ENCODE measurements at regions not wholly inside any gene's neighbourhood (a gene's known extent, or its start where the extent isn't known, plus 50 kb on each side); places are given as distances from the start of the nearest gene placed in this dataset.

DNA sequence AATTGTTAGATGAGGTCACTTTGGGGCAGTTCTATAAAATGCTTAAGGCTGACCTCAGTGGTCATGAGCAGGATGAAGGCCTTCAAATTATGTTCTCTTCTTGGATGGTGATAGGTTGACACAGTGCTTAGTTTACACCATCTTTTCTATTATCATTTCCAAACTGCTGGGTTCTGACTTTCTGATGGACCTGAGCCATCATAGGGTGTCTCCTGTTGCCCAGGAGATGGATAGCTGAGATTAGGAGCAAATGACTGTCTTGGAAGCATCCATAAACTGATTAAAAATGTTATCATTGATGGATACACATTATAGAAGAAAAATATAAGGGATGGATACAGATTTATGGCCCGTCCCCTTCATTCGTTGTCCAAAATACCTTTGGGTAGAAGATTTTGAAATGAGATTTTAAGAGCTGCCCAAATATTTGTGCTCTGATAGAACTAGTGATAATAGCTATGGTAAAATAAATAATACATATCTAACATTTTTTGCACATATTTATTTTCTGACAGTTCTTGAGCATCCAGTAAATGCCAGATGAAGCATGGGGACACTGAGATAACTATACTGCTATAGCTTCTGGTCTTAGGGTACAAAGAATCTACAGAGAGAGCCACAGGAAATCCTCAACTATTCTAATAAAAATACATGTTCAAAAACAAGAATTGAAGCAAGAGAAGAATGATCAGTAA is 839.4 kb upstream of the LCORL start:
- Histone ChIP-seq H3K9me3 (ENCODE audit: control insufficient read depth in 2 of 2, low read length in 2 of 2) (no peaks in the 10 kb centered on the region), H3K9ac (ENCODE audit: low read length in 2 of 2) (no peak overlapping the region), H3K27me3 (ENCODE audit: control insufficient read depth in 1 of 2, insufficient read depth in 2 of 2, low read length in 2 of 2) (no peaks in the 10 kb centered on the region), H3K27ac (ENCODE audit: low read length) (no peak overlapping the region), H3K36me3 (ENCODE audit: control insufficient read depth in 2 of 2, insufficient read depth in 2 of 2, low read length in 2 of 2) (no peaks in the 10 kb centered on the region), H3K4me3 (ENCODE audit: low read length in 2 of 2) (no peak overlapping the region), H3K4me1 (ENCODE audit: control insufficient read depth, insufficient read depth, low read length) (no peaks in the 10 kb centered on the region)

DNA sequence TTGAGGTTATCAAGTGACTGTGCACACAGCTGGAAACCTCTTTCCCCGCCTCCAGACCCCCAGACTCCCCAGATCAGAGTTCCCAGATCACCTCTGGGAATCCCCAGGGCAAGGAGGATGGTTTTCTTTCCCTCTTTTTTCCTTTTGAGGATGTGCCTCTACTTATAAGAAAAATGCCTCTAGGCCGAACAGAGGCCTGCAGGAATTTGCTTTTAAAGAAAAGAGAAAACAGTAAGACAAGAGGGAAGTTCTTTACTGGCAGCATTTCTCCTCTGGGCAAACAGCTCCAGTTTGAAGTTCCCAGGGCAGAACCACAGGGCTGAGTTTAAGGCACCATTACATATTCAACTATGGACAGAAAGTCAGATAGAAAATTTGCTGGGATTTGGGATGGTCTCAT is 837.9 kb upstream of the LCORL start:
- no peak overlapping the region for H3K27ac ChIP-seq (ENCODE audit: low read length)
- no peaks in the 10 kb centered on the region for H3K4me1 ChIP-seq (ENCODE audit: control insufficient read depth, insufficient read depth, low read length)
- H3K36me3 ChIP-seq (ENCODE audit: control insufficient read depth in 2 of 2, insufficient read depth in 2 of 2, low read length in 2 of 2), result no peaks in the 10 kb centered on the region
- H3K9me3 ChIP-seq (ENCODE audit: control insufficient read depth in 2 of 2, low read length in 2 of 2), result no peaks in the 10 kb centered on the region
- no peak overlapping the region for H3K9ac ChIP-seq (ENCODE audit: low read length in 2 of 2)
- H3K27me3 ChIP-seq (ENCODE audit: control insufficient read depth in 1 of 2, insufficient read depth in 2 of 2, low read length in 2 of 2), result no peaks in the 10 kb centered on the region
- no peak overlapping the region for H3K4me3 ChIP-seq (ENCODE audit: low read length in 2 of 2)

DNA sequence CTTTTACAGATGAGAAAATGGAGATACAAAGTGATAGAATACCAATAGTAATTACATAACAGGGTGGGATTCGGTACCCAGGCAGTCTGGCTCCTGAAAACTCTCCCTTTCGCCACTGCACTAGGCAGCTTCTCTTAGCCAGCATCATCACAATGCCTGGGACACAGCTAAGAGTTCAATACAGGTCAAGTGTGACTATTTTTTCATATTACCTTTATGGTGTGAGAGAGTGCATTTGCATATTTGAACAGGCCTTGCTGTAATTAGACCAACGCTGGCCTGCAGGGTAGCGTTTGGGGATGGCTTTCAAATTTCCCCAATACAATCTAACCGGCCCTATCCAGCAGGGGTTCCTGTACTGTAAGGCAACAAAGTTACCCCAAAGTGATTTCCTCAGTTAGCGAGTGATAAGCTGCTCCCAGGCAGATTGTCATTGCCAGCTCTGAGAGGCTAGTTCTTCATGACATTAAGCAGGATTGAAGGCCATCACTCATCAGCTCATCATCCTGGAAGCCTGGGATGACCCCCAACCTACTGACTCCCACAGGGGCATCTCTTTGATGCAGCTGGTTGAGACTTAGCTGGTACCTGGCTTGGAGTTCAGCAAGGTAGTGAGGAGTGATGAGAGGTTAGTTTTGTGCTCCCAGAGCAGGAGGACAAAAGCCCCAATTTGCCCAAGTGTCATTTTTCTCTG is 836.8 kb upstream of the LCORL start:
- H3K36me3 ChIP-seq (ENCODE audit: control insufficient read depth in 2 of 2, insufficient read depth in 2 of 2, low read length in 2 of 2), result no peaks in the 10 kb centered on the region
- no peaks in the 10 kb centered on the region for H3K27me3 ChIP-seq (ENCODE audit: control insufficient read depth in 1 of 2, insufficient read depth in 2 of 2, low read length in 2 of 2)
- H3K4me1 ChIP-seq (ENCODE audit: control insufficient read depth, insufficient read depth, low read length), result no peaks in the 10 kb centered on the region
- H3K27ac ChIP-seq (ENCODE audit: low read length), result no peak overlapping the region
- no peaks in the 10 kb centered on the region for H3K9me3 ChIP-seq (ENCODE audit: control insufficient read depth in 2 of 2, low read length in 2 of 2)
- no peak overlapping the region for H3K4me3 ChIP-seq (ENCODE audit: low read length in 2 of 2)
- H3K9ac ChIP-seq (ENCODE audit: low read length in 2 of 2), result no peak overlapping the region

GRCh38 chr4:18850867-18851266 is 829.3 kb upstream of the LCORL start:
- H3K4me1 ChIP-seq (ENCODE audit: control insufficient read depth, insufficient read depth, low read length), result no peaks in the 10 kb centered on the region

GRCh38 chr4:18847249-18847890 is 825.8 kb upstream of the LCORL start:
- Histone ChIP-seq H3K27me3 (ENCODE audit: control insufficient read depth in 1 of 2, insufficient read depth in 2 of 2, low read length in 2 of 2) (no peaks in the 10 kb centered on the region), H3K4me1 (ENCODE audit: control insufficient read depth, insufficient read depth, low read length) (no peaks in the 10 kb centered on the region), H3K27ac (ENCODE audit: low read length) (no peak overlapping the region), H3K9me3 (ENCODE audit: control insufficient read depth in 2 of 2, low read length in 2 of 2) (no peaks in the 10 kb centered on the region), H3K36me3 (ENCODE audit: control insufficient read depth in 2 of 2, insufficient read depth in 2 of 2, low read length in 2 of 2) (no peaks in the 10 kb centered on the region), H3K4me3 (ENCODE audit: low read length in 2 of 2) (no peak overlapping the region), H3K9ac (ENCODE audit: low read length in 2 of 2) (no peak overlapping the region)

More at GRCh38 chr4:18850867-18851266, 829.3 kb upstream of the LCORL start:
- H3K27me3 ChIP-seq (ENCODE audit: control insufficient read depth in 1 of 2, insufficient read depth in 2 of 2, low read length in 2 of 2), result no peaks in the 10 kb centered on the region
- H3K9me3 ChIP-seq (ENCODE audit: control insufficient read depth in 2 of 2, low read length in 2 of 2), result no peaks in the 10 kb centered on the region
- H3K4me3 ChIP-seq (ENCODE audit: low read length in 2 of 2), result no peak overlapping the region
- no peaks in the 10 kb centered on the region for H3K36me3 ChIP-seq (ENCODE audit: control insufficient read depth in 2 of 2, insufficient read depth in 2 of 2, low read length in 2 of 2)
- no peak overlapping the region for H3K27ac ChIP-seq (ENCODE audit: low read length)
- no peak overlapping the region for H3K9ac ChIP-seq (ENCODE audit: low read length in 2 of 2)

- H3K4me3 ChIP-seq (ENCODE audit: low read length in 2 of 2), result no peak overlapping the region
- H3K27ac ChIP-seq (ENCODE audit: low read length), result no peak overlapping the region
- H3K9ac ChIP-seq (ENCODE audit: low read length in 2 of 2), result no peak overlapping the region
- H3K4me1 ChIP-seq (ENCODE audit: control insufficient read depth, insufficient read depth, low read length), result no peaks in the 10 kb centered on the region
- H3K9me3 ChIP-seq (ENCODE audit: control insufficient read depth in 2 of 2, low read length in 2 of 2), result no peaks in the 10 kb centered on the region
- H3K36me3 ChIP-seq (ENCODE audit: control insufficient read depth in 2 of 2, insufficient read depth in 2 of 2, low read length in 2 of 2), result no peaks in the 10 kb centered on the region
- H3K27me3 ChIP-seq (ENCODE audit: control insufficient read depth in 1 of 2, insufficient read depth in 2 of 2, low read length in 2 of 2), result no peaks in the 10 kb centered on the region
Observed at GRCh38 chr4:18846313-18846712, 824.8 kb upstream of the LCORL start.

- Histone ChIP-seq H3K4me3 (ENCODE audit: low read length in 2 of 2) (no peak overlapping the region), H3K27me3 (ENCODE audit: control insufficient read depth in 1 of 2, insufficient read depth in 2 of 2, low read length in 2 of 2) (no peaks in the 10 kb centered on the region), H3K36me3 (ENCODE audit: control insufficient read depth in 2 of 2, insufficient read depth in 2 of 2, low read length in 2 of 2) (no peaks in the 10 kb centered on the region), H3K4me1 (ENCODE audit: control insufficient read depth, insufficient read depth, low read length) (no peaks in the 10 kb centered on the region), H3K27ac (ENCODE audit: low read length) (no peak overlapping the region), H3K9ac (ENCODE audit: low read length in 2 of 2) (no peak overlapping the region), H3K9me3 (ENCODE audit: control insufficient read depth in 2 of 2, low read length in 2 of 2) (no peaks in the 10 kb centered on the region)
Observed at GRCh38 chr4:18844726-18845125, 823.2 kb upstream of the LCORL start.

DNA sequence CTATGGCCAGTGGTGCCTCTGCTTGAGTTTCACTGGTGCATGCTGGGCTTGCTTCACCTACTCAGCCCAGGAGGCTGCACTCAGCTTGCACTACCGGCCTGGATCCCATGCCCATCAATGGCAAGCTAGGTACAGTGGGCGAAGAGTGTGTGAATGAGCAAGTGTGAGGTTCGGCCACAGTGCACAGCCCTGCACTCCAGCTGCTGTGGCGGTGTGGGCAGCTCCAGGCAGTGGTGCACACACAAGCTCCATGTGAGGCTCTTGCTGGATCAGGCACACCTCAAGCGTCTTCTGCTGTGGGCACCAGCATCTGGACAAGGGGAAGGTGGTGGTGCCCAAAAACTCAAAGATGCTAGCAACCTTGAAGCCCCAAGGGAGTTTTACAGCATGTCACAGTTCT is 820.9 kb upstream of the LCORL start:
- H3K27ac ChIP-seq (ENCODE audit: low read length), result no peak overlapping the region
- H3K27me3 ChIP-seq (ENCODE audit: control insufficient read depth in 1 of 2, insufficient read depth in 2 of 2, low read length in 2 of 2), result no peaks in the 10 kb centered on the region
- H3K9ac ChIP-seq (ENCODE audit: low read length in 2 of 2), result no peak overlapping the region
- H3K4me3 ChIP-seq (ENCODE audit: low read length in 2 of 2), result no peak overlapping the region
- H3K9me3 ChIP-seq (ENCODE audit: control insufficient read depth in 2 of 2, low read length in 2 of 2), result no peaks in the 10 kb centered on the region
- no peaks in the 10 kb centered on the region for H3K4me1 ChIP-seq (ENCODE audit: control insufficient read depth, insufficient read depth, low read length)
- no peaks in the 10 kb centered on the region for H3K36me3 ChIP-seq (ENCODE audit: control insufficient read depth in 2 of 2, insufficient read depth in 2 of 2, low read length in 2 of 2)

DNA sequence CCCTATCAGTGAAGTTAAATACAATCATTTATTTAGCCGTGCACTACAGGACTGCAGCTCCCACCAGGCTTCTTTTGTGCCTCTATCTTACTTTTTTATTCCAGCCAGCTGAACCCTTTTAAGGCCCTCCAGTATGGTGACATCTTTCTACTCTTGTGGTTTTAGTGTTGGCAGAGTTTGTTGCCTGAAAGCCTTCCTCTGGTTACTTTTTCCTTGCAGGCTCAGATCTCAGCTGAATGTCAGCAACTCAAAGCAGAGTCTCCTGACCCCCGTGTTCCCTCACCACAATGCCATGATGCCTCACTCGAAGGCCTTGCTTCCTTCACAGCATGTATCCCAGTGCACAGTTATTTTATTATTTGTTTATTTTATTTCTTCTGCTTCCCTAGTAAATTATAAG is 818.9 kb upstream of the LCORL start:
- H3K36me3 ChIP-seq (ENCODE audit: control insufficient read depth in 2 of 2, insufficient read depth in 2 of 2, low read length in 2 of 2), result no peaks in the 10 kb centered on the region

DNA sequence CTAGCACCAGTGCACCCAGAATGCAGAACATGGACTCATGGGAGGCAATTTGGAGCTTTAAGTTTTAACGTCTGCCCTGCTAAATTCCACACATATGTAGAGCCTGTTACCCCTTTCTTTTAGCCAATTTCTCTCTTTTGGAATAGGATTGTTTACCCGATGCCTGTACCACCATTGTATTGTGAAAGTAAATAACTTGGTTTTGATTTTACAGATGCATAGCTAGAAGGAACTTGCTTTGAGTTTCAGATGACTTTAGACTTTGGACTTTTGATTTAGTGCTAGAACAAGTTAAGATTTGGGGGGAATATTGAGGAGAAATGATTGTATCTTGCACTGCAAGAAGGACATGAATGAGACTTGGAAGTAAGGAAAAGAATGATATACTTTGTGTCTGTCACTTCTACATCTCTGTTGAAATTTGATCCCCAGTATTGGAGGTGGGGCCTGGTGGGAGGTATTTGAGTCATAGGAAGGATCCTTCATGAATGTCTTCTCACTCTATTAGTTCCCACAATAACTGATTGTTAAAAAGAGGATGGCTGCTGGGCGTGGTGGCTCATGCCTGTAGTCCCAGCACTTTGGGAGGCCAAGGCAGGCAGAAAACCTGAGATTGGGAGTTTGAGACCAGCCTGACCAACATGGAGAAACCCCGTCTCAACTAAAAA is 794.8 kb upstream of the LCORL start:
- Histone ChIP-seq H3K4me1 (ENCODE audit: control insufficient read depth, insufficient read depth, low read length) (no peaks in the 10 kb centered on the region), H3K4me3 (ENCODE audit: low read length in 2 of 2) (no peak overlapping the region), H3K27me3 (ENCODE audit: control insufficient read depth in 1 of 2, insufficient read depth in 2 of 2, low read length in 2 of 2) (no peaks in the 10 kb centered on the region), H3K9ac (ENCODE audit: low read length in 2 of 2) (no peak overlapping the region), H3K9me3 (ENCODE audit: control insufficient read depth in 2 of 2, low read length in 2 of 2) (no peaks in the 10 kb centered on the region), H3K36me3 (ENCODE audit: control insufficient read depth in 2 of 2, insufficient read depth in 2 of 2, low read length in 2 of 2) (no peaks in the 10 kb centered on the region), H3K27ac (ENCODE audit: low read length) (no peak overlapping the region)

More for the DNA sequence above, 818.9 kb upstream of the LCORL start:
- H3K9me3 ChIP-seq (ENCODE audit: control insufficient read depth in 2 of 2, low read length in 2 of 2), result no peaks in the 10 kb centered on the region
- no peak overlapping the region for H3K4me3 ChIP-seq (ENCODE audit: low read length in 2 of 2)
- H3K4me1 ChIP-seq (ENCODE audit: control insufficient read depth, insufficient read depth, low read length), result no peaks in the 10 kb centered on the region
- no peak overlapping the region for H3K9ac ChIP-seq (ENCODE audit: low read length in 2 of 2)
- no peaks in the 10 kb centered on the region for H3K27me3 ChIP-seq (ENCODE audit: control insufficient read depth in 1 of 2, insufficient read depth in 2 of 2, low read length in 2 of 2)
- no peak overlapping the region for H3K27ac ChIP-seq (ENCODE audit: low read length)
